Calu3 (cell line): ENCODE measurements at regions not wholly inside any gene's neighbourhood (a gene's known extent, or its start where the extent isn't known, plus 50 kb on each side); places are given as distances from the start of the nearest gene placed in this dataset.

ENCODE experiments used
- BruUV-seq: library from RNA; stranded (reverse); fragments of 400-500 nt; replicated peaks from 2 replicates; lab custom pipeline; 2021; lab: Mats Ljungman, UMichigan
- CTCF ChIA-PET: fragments of 300-600 bp; sonication (Branson Sonifier 250); formaldehyde crosslinking; loops from one replicate; lab custom pipeline; 2022; ENCODE audit warnings: antibody characterized with exemption; lab: Charles Lee
- DNase-seq: peaks from one replicate; pipeline ENCODE4 v3.0.0; 2022
- H3K27ac Mint-ChIP-seq: one replicate; pipeline ENCODE4 v1.8.0; 2022; ENCODE audit warnings: mixed read lengths; ENCODE audit not compliant: unreplicated experiment
- H3K27me3 Mint-ChIP-seq: one replicate; pipeline ENCODE4 v1.8.0; 2022; ENCODE audit warnings: mixed read lengths; ENCODE audit not compliant: unreplicated experiment
- H3K36me3 Mint-ChIP-seq: one replicate; pipeline ENCODE4 v1.8.0; 2022; ENCODE audit warnings: mild to moderate bottlenecking, moderate library complexity, mixed read lengths; ENCODE audit not compliant: insufficient read depth, unreplicated experiment
- H3K4me1 Mint-ChIP-seq: one replicate; pipeline ENCODE4 v1.8.0; 2022; ENCODE audit warnings: mild to moderate bottlenecking, low read depth, mixed read lengths; ENCODE audit not compliant: unreplicated experiment
- H3K4me3 Mint-ChIP-seq: one replicate; pipeline ENCODE4 v1.8.0; 2022; ENCODE audit warnings: mild to moderate bottlenecking, low read depth, moderate library complexity, mixed read lengths; ENCODE audit not compliant: unreplicated experiment
- H3K9me3 Mint-ChIP-seq: one replicate; pipeline ENCODE4 v1.8.0; 2022; ENCODE audit warnings: low read depth, mixed read lengths; ENCODE audit not compliant: unreplicated experiment
- intact Hi-C: fragments of 100-400 bp; cut with micrococcal nuclease; formaldehyde crosslinking; loops from one replicate; pipeline ENCODE4 v1.10.0; 2022; ENCODE audit not compliant: unreplicated experiment
- TF ChIP-seq, protein P1 (sequence below): fragments of 200-600 bp; IDR thresholded peaks from one replicate; pipeline ENCODE4 v1.8.0; 2022; ENCODE audit warnings: antibody characterized with exemption; ENCODE audit not compliant: unreplicated experiment

DNA sequence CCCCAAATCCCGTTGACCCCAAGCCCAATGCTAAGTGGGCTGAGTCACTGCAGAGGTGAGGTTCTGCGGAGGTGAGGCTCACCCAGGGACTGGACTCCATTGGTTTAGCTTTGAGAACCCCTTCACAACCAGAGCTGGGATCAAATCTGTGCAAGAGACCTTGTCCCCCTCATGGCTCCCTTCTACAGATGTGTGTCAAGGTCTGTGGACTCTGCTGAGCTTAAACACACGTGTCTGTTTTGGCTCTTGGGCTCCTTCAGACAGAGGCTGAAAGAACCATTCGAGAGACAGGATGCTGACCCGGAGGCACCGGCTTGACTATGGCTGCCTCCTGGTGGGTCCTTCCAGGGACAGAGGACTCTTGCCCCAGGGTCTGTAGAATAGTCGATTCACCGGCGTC lies 190.3 kb downstream of the LPIN1 start:
- TF ChIP-seq, protein P1, sequence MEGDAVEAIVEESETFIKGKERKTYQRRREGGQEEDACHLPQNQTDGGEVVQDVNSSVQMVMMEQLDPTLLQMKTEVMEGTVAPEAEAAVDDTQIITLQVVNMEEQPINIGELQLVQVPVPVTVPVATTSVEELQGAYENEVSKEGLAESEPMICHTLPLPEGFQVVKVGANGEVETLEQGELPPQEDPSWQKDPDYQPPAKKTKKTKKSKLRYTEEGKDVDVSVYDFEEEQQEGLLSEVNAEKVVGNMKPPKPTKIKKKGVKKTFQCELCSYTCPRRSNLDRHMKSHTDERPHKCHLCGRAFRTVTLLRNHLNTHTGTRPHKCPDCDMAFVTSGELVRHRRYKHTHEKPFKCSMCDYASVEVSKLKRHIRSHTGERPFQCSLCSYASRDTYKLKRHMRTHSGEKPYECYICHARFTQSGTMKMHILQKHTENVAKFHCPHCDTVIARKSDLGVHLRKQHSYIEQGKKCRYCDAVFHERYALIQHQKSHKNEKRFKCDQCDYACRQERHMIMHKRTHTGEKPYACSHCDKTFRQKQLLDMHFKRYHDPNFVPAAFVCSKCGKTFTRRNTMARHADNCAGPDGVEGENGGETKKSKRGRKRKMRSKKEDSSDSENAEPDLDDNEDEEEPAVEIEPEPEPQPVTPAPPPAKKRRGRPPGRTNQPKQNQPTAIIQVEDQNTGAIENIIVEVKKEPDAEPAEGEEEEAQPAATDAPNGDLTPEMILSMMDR: no peak
- Mint-ChIP-seq H3K36me3 (no peaks in the 10 kb centered on the region), H3K27me3 (no peaks in the 10 kb centered on the region), H3K4me3 (no peak overlapping the region), H3K27ac (no peak overlapping the region), H3K4me1 (peaks cover 7% of the 10 kb centered on the region), H3K9me3 (peaks cover 2% of the 10 kb centered on the region)
- DNase-seq: no peak
- no TSS peak for BruUV-seq
- CTCF ChIA-PET: no interaction called here
- intact Hi-C loops: no loop called here

- no peak for DNase-seq
- CTCF ChIA-PET: no interaction called here
- no peak overlapping the region for H3K4me3 Mint-ChIP-seq
- H3K36me3 Mint-ChIP-seq: no peaks in the 10 kb centered on the region
- TF ChIP-seq, protein P1: no peak
- no TSS peak for BruUV-seq
- peaks cover 2% of the 10 kb centered on the region for H3K9me3 Mint-ChIP-seq
- intact Hi-C loops: no loop called here
- H3K4me1 Mint-ChIP-seq: peaks cover 7% of the 10 kb centered on the region
- no peaks in the 10 kb centered on the region for H3K27me3 Mint-ChIP-seq
- no peak overlapping the region for H3K27ac Mint-ChIP-seq
Observed at GRCh38 chr2:11938196-11938595, 191.8 kb downstream of the LPIN1 start.

GRCh38 chr2:11939523-11939922 lies 193.1 kb downstream of the LPIN1 start:
- no peaks in the 10 kb centered on the region for H3K9me3 Mint-ChIP-seq
- DNase-seq: no peak
- no peak overlapping the region for H3K27ac Mint-ChIP-seq
- no peaks in the 10 kb centered on the region for H3K27me3 Mint-ChIP-seq
- no TSS peak for BruUV-seq
- H3K36me3 Mint-ChIP-seq: no peaks in the 10 kb centered on the region
- CTCF ChIA-PET: no interaction called here
- intact Hi-C loops: no loop called here
- TF ChIP-seq, protein P1: no peak
- H3K4me1 Mint-ChIP-seq: no peaks in the 10 kb centered on the region
- no peak overlapping the region for H3K4me3 Mint-ChIP-seq

- intact Hi-C loops: no loop called here
- no peaks in the 10 kb centered on the region for H3K4me1 Mint-ChIP-seq
- TF ChIP-seq, protein P1: no peak
- CTCF ChIA-PET: no interaction called here
- no peak overlapping the region for H3K4me3 Mint-ChIP-seq
- no TSS peak for BruUV-seq
- no peak for DNase-seq
- no peaks in the 10 kb centered on the region for H3K9me3 Mint-ChIP-seq
- no peaks in the 10 kb centered on the region for H3K36me3 Mint-ChIP-seq
- no peaks in the 10 kb centered on the region for H3K27me3 Mint-ChIP-seq
- no peak overlapping the region for H3K27ac Mint-ChIP-seq
Observed at GRCh38 chr2:11940121-11940743, 193.8 kb downstream of the LPIN1 start.
